HEK293 (cell line): ENCODE measurements at regions not wholly inside any gene's neighbourhood (a gene's known extent, or its start where the extent isn't known, plus 50 kb on each side); places are given as distances from the start of the nearest gene placed in this dataset.

ENCODE experiments used
- CTCF ChIA-PET: fragments of 350-600 bp; formaldehyde crosslinking; extraction: SDS; loops from one replicate; lab custom pipeline; 2021; ENCODE audit warnings: antibody characterized with exemption; lab: Yijun Ruan, JAX
- POLR2A ChIA-PET: fragments of 300-600 bp; formaldehyde crosslinking; extraction: SDS; loops from one replicate; lab custom pipeline; 2020; ENCODE audit warnings: antibody characterized with exemption, inconsistent platforms; lab: Yijun Ruan, JAX
- H3K27ac ChIP-seq: fragments of 200-500 bp; sonication (Bioruptor generic); 2 replicates; pipeline ENCODE4 v1.5.1; 2014; ENCODE audit warnings: low read depth, low read length, control low read depth, inconsistent platforms; ENCODE audit errors: extremely low read depth
- H3K36me3 ChIP-seq, 2 experiments: fragments of 200-500 bp in 1 of 2; sonication (Bioruptor generic) in 1 of 2; 1 replicate in 1 of 2; 2 replicates in 1 of 2; pipeline ENCODE4 v1.5.1; 2014 to 2017; ENCODE audit warnings: inconsistent platforms in 2 of 2, low read length in 2 of 2; ENCODE audit not compliant: control insufficient read depth in 2 of 2, insufficient read depth in 1 of 2
- H3K4me1 ChIP-seq: fragments of 200-500 bp; sonication (Bioruptor generic); 2 replicates; pipeline ENCODE4 v1.5.1; 2014; ENCODE audit warnings: mild to moderate bottlenecking, low read length, inconsistent platforms; ENCODE audit not compliant: control insufficient read depth, insufficient read depth
- H3K4me3 ChIP-seq: 2 replicates; pipeline ENCODE4 v1.5.1; 2011; ENCODE audit warnings: low read depth, mild to moderate bottlenecking, control low read depth, low read length, moderate library complexity
- H3K9me3 ChIP-seq: fragments of 200-500 bp; sonication (Bioruptor generic); 2 replicates; pipeline ENCODE4 v1.5.1; 2014; ENCODE audit warnings: low read depth, low read length, inconsistent platforms; ENCODE audit not compliant: control insufficient read depth, insufficient read depth
- FEZF1 ChIP-seq: fragments of 450-650 bp; formaldehyde crosslinking; IDR thresholded peaks from 2 replicates; pipeline ENCODE4 v1.5.1; 2016; ENCODE audit warnings: missing biosample characterization, missing genetic modification characterization
- GLI4 ChIP-seq: fragments of 450-650 bp; formaldehyde crosslinking; IDR thresholded peaks from 2 replicates; pipeline ENCODE4 v1.5.1; 2016; ENCODE audit warnings: missing biosample characterization, missing genetic modification characterization
- GLIS1 ChIP-seq: fragments of 450-650 bp; formaldehyde crosslinking; IDR thresholded peaks from 2 replicates; pipeline ENCODE4 v1.5.1; 2016; ENCODE audit warnings: missing biosample characterization, missing genetic modification characterization
- HOXD13 ChIP-seq: sonication (generic); formaldehyde crosslinking; IDR thresholded peaks from 2 replicates; pipeline ENCODE4 v1.8.0; 2022; ENCODE audit warnings: missing genetic modification reagents, borderline replicate concordance
- IKZF3 ChIP-seq: fragments of 450-650 bp; IDR thresholded peaks from 2 replicates; pipeline ENCODE4 v1.5.0; 2018; ENCODE audit warnings: missing biosample characterization, mild to moderate bottlenecking, missing genetic modification characterization, moderate library complexity
- KLF10 ChIP-seq: fragments of 450-650 bp; IDR thresholded peaks from 2 replicates; pipeline ENCODE4 v1.5.1; 2018; ENCODE audit warnings: missing biosample characterization, mild to moderate bottlenecking, missing genetic modification characterization
- SETDB1 ChIP-seq: IDR thresholded peaks from one replicate; pipeline ENCODE4 v1.6.1; 2017; ENCODE audit warnings: mild to moderate bottlenecking, low read length, moderate library complexity, mixed read lengths; ENCODE audit not compliant: insufficient read length
- SP7 ChIP-seq: fragments of 450-650 bp; formaldehyde crosslinking; IDR thresholded peaks from 2 replicates; pipeline ENCODE4 v1.5.1; 2016; ENCODE audit warnings: missing biosample characterization, missing genetic modification characterization
- ZBTB8A ChIP-seq: fragments of 450-650 bp; formaldehyde crosslinking; IDR thresholded peaks from 2 replicates; pipeline ENCODE4 v1.5.1; 2016; ENCODE audit warnings: missing biosample characterization, missing genetic modification characterization
- ZFP69B ChIP-seq: fragments of 450-650 bp; formaldehyde crosslinking; IDR thresholded peaks from 2 replicates; pipeline ENCODE4 v1.5.1; 2016; ENCODE audit warnings: missing biosample characterization, missing genetic modification characterization
- ZNF157 ChIP-seq: fragments of 450-650 bp; formaldehyde crosslinking; IDR thresholded peaks from 2 replicates; pipeline ENCODE4 v1.5.1; 2016; ENCODE audit warnings: missing biosample characterization, missing genetic modification characterization
- ZNF24 ChIP-seq: fragments of 450-650 bp; formaldehyde crosslinking; IDR thresholded peaks from 2 replicates; pipeline ENCODE4 v1.5.1; 2016; ENCODE audit warnings: missing biosample characterization, missing genetic modification characterization
- ZNF530 ChIP-seq: fragments of 450-650 bp; formaldehyde crosslinking; IDR thresholded peaks from 2 replicates; pipeline ENCODE4 v1.5.1; 2016; ENCODE audit warnings: low read depth, missing biosample characterization, missing genetic modification characterization
- ZNF623 ChIP-seq: fragments of 450-650 bp; formaldehyde crosslinking; IDR thresholded peaks from 2 replicates; pipeline ENCODE4 v1.5.1; 2016; ENCODE audit warnings: missing biosample characterization, missing genetic modification characterization
- ZNF704 ChIP-seq: fragments of 450-650 bp; formaldehyde crosslinking; IDR thresholded peaks from 2 replicates; pipeline ENCODE4 v1.5.1; 2016; ENCODE audit warnings: missing biosample characterization, missing genetic modification characterization
- ZNF791 ChIP-seq: fragments of 450-650 bp; formaldehyde crosslinking; IDR thresholded peaks from 2 replicates; pipeline ENCODE4 v1.5.1; 2016; ENCODE audit warnings: missing biosample characterization, missing genetic modification characterization
- ZXDB ChIP-seq: fragments of 450-650 bp; formaldehyde crosslinking; IDR thresholded peaks from 2 replicates; pipeline ENCODE4 v1.5.1; 2016; ENCODE audit warnings: missing biosample characterization, missing genetic modification characterization
- TF ChIP-seq, protein P1 (sequence below): fragments of 450-650 bp; formaldehyde crosslinking; IDR thresholded peaks from 2 replicates; pipeline ENCODE4 v1.5.1; 2016; ENCODE audit warnings: missing biosample characterization, missing genetic modification characterization, borderline replicate concordance

- H3K36me3 ChIP-seq, result no peaks in the 10 kb centered on the region
- no peak overlapping the region for H3K27ac ChIP-seq
- no peak overlapping the region for H3K4me3 ChIP-seq
- peaks cover 4% of the 10 kb centered on the region; the same call in 1 of the 2 replicates for H3K4me1 ChIP-seq
- ChIA-PET POLR2A (no interaction called here), CTCF (no interaction called here)
- TF ChIP-seq ZNF704, result no peak
- TF ChIP-seq HOXD13 (CRISPR knock-in tag), result 0 out of 2 replicates have a peak, but pooled peaks have one; percentile 21
- H3K9me3 ChIP-seq, result no peaks in the 10 kb centered on the region
These were observed 145.2 kb upstream of the CADM1 start for GRCh38 chr11:115649461-115649860.

DNA sequence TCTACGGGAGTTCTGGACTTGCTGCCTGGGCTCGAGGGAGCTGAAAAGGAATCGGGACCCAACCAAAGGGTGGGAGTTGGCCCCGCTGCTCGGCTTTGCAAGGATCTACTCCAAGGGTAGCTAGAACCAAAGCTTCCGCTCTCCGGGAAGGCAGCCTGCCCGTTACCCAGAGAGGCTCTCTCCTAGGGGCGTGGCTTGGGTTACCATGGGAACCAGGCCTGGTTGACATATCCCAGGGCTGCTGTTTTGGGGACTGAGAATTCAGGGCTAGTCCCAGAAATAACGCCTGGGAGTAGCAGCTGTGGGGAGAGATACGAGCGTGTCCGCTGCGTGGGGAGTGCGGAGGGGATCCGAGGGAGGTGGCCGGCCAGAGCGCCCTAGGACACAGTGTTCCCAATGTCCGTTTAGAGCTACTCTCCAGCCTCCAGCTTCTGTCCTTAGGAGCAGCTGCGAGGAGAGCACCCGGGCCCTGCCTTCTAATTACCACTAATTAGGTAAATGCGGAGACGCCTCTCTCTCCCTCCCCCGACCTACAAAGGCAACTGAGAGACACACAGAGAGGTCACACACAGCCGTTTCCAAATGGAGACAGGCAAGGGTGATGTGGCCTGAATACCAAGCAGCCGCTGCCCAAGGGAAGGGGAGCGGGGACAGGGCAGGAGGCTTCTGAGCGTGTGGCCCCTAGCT is 141.6 kb upstream of the CADM1 start:
- H3K4me3 ChIP-seq, result no peak overlapping the region
- CTCF ChIA-PET, result no interaction called here
- POLR2A ChIA-PET, result no interaction called here

GRCh38 chr11:115644856-115645255 is 140.6 kb upstream of the CADM1 start:
- ChIA-PET CTCF (no interaction called here), POLR2A (no interaction called here)
- Histone ChIP-seq H3K9me3 (no peaks in the 10 kb centered on the region), H3K4me3 (no peak overlapping the region), H3K4me1 (no peaks in the 10 kb centered on the region), H3K27ac (no peak overlapping the region), H3K36me3 (no peaks in the 10 kb centered on the region)
- TF ChIP-seq FEZF1 (tag by site-specific recombination), result 0 out of 2 replicates have a peak, but pooled peaks have one; percentile 14
- TF ChIP-seq ZBTB8A (tag by site-specific recombination), result 0 out of 2 replicates have a peak, but pooled peaks have one; percentile 14
- TF ChIP-seq ZNF791, result no peak

More for the DNA sequence above, 141.6 kb upstream of the CADM1 start:
- no peaks in the 10 kb centered on the region for H3K9me3 ChIP-seq
- H3K4me1 ChIP-seq, result no peaks in the 10 kb centered on the region
- TF ChIP-seq SETDB1 (no peak), SP7 (tag by site-specific recombination) (no peak), IKZF3 (no peak), ZNF530 (tag by site-specific recombination) (no peak), ZNF24 (tag by site-specific recombination) (no peak), GLI4 (tag by site-specific recombination) (no peak), ZNF623 (tag by site-specific recombination) (no peak), GLIS1 (tag by site-specific recombination) (no peak), ZXDB (tag by site-specific recombination) (no peak), ZFP69B (tag by site-specific recombination) (no peak), KLF10 (no peak), ZNF157 (no peak)
- TF ChIP-seq, protein P1, sequence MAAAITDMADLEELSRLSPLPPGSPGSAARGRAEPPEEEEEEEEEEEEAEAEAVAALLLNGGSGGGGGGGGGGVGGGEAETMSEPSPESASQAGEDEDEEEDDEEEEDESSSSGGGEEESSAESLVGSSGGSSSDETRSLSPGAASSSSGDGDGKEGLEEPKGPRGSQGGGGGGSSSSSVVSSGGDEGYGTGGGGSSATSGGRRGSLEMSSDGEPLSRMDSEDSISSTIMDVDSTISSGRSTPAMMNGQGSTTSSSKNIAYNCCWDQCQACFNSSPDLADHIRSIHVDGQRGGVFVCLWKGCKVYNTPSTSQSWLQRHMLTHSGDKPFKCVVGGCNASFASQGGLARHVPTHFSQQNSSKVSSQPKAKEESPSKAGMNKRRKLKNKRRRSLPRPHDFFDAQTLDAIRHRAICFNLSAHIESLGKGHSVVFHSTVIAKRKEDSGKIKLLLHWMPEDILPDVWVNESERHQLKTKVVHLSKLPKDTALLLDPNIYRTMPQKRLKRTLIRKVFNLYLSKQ (tag by site-specific recombination), result no peak
- H3K36me3 ChIP-seq, result no peaks in the 10 kb centered on the region
- H3K27ac ChIP-seq, result no peak overlapping the region
